ENCODE measurements at regions not wholly inside any gene's neighbourhood (a gene's known extent, or its start where the extent isn't known, plus 50 kb on each side); places are given as distances from the start of the nearest gene placed in this dataset.

GRCh38 chr1:232509570-232509969 lies 120.4 kb downstream of the SIPA1L2 start:
- CTCF ChIA-PET = no interaction called here
- no peaks in the 10 kb centered on the region for H3K36me3 Mint-ChIP-seq
- ATAC-seq = peak; percentile 55

More at GRCh38 chr1:232509570-232509969, 120.4 kb downstream of the SIPA1L2 start:
- peaks cover 40% of the 10 kb centered on the region for H3K4me1 Mint-ChIP-seq
- no peak overlapping the region for H3K4me3 Mint-ChIP-seq
- POLR2A ChIA-PET = no interaction called here
- no peaks in the 10 kb centered on the region for H3K27me3 Mint-ChIP-seq (ENCODE audit: low read depth)
- TF ChIP-seq ZSCAN18 (CRISPR knock-in tag; IDR thresholded peaks at IDR 0.05) = no peak
- TF ChIP-seq CDX4 (CRISPR knock-in tag; IDR thresholded peaks at IDR 0.05; ENCODE audit: borderline replicate concordance) = no peak
- TF ChIP-seq, protein P1, sequence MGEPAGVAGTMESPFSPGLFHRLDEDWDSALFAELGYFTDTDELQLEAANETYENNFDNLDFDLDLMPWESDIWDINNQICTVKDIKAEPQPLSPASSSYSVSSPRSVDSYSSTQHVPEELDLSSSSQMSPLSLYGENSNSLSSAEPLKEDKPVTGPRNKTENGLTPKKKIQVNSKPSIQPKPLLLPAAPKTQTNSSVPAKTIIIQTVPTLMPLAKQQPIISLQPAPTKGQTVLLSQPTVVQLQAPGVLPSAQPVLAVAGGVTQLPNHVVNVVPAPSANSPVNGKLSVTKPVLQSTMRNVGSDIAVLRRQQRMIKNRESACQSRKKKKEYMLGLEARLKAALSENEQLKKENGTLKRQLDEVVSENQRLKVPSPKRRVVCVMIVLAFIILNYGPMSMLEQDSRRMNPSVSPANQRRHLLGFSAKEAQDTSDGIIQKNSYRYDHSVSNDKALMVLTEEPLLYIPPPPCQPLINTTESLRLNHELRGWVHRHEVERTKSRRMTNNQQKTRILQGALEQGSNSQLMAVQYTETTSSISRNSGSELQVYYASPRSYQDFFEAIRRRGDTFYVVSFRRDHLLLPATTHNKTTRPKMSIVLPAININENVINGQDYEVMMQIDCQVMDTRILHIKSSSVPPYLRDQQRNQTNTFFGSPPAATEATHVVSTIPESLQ (CRISPR knock-in tag; IDR thresholded peaks at IDR 0.05) = no peak
- TF ChIP-seq SMAD4 (CRISPR knock-in tag; IDR thresholded peaks at IDR 0.05) = no peak
- TF ChIP-seq, protein P2, sequence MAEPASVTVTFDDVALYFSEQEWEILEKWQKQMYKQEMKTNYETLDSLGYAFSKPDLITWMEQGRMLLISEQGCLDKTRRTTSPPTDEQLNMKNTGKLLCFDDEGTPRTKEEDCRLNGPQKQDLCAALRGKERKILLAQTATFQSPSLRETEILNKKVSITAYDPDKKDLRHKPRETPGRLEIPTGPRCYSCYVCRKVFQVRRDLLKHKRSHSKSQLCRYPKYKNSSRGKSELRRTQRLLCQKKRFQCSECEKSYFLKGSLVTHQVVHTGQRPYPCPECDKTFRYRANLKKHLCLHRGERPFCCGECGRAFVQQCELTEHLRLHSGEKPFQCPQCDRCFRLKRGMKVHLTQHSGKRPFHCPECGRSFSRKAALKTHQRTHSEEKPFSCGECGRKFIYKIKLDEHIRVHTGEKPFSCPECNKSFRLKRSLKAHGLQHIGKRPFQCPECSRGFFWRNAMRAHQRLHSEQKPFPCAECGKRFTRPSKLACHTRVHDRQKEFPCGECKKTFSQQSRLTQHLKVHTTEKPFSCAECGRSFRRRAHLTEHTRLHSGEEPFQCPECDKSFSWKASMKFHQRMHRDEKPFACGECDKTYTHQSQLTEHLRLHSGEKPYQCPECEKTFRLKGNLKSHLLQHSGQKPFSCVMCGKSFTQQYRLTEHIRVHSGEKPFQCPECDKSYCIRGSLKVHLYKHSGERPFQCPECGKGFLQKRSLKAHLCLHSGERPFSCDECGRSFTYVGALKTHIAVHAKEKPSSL (CRISPR knock-in tag; conservative IDR thresholded peaks at IDR 0.05) = no peak
- TF ChIP-seq, protein P3, sequence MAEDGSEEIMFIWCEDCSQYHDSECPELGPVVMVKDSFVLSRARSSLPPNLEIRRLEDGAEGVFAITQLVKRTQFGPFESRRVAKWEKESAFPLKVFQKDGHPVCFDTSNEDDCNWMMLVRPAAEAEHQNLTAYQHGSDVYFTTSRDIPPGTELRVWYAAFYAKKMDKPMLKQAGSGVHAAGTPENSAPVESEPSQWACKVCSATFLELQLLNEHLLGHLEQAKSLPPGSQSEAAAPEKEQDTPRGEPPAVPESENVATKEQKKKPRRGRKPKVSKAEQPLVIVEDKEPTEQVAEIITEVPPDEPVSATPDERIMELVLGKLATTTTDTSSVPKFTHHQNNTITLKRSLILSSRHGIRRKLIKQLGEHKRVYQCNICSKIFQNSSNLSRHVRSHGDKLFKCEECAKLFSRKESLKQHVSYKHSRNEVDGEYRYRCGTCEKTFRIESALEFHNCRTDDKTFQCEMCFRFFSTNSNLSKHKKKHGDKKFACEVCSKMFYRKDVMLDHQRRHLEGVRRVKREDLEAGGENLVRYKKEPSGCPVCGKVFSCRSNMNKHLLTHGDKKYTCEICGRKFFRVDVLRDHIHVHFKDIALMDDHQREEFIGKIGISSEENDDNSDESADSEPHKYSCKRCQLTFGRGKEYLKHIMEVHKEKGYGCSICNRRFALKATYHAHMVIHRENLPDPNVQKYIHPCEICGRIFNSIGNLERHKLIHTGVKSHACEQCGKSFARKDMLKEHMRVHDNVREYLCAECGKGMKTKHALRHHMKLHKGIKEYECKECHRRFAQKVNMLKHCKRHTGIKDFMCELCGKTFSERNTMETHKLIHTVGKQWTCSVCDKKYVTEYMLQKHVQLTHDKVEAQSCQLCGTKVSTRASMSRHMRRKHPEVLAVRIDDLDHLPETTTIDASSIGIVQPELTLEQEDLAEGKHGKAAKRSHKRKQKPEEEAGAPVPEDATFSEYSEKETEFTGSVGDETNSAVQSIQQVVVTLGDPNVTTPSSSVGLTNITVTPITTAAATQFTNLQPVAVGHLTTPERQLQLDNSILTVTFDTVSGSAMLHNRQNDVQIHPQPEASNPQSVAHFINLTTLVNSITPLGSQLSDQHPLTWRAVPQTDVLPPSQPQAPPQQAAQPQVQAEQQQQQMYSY (CRISPR knock-in tag; IDR thresholded peaks at IDR 0.05) = no peak
- no peak for TF ChIP-seq HMGXB4 (CRISPR knock-in tag; IDR thresholded peaks at IDR 0.05)
- no peak for DNase-seq (ENCODE audit: low spot score)
- H3K27ac Mint-ChIP-seq = no peak overlapping the region; the same call in 1 of the 2 replicates
- no peaks in the 10 kb centered on the region for H3K9me3 Mint-ChIP-seq
